ENCODE measurements at regions not wholly inside any gene's neighbourhood (a gene's known extent, or its start where the extent isn't known, plus 50 kb on each side); places are given as distances from the start of the nearest gene placed in this dataset.

DNA sequence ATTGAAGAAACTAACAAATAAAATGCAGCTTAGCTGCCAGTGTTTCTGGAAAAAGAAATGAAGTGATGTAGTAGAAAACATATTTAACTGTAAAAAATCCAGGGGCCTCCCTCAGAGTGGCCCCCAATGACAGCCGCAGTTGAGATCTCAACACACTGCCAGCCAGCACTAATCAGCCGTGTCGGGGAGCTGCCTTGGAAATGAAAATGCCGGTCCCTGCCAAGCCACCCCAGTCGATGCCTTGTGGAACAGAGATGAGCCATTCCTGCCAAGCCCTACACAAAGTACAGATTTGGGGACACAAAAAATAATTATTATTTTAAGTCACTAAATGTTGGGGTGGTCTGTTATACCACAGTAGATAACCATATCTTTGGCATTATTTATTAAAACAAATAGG is 1342.4 kb downstream of the EFNB2 start:
- TF ChIP-seq CTCF (conservative IDR thresholded peaks at IDR 0.05 in 1 of 2, IDR thresholded peaks at IDR 0.05 in 1 of 2; ENCODE audit: low read depth in 1 of 2, low read length in 2 of 2) (no peak), EZH2 (IDR thresholded peaks at IDR 0.05; ENCODE audit: low read length, missing control alignments) (no peak)
